ENCODE measurements at regions not wholly inside any gene's neighbourhood (a gene's known extent, or its start where the extent isn't known, plus 50 kb on each side); places are given as distances from the start of the nearest gene placed in this dataset.
A peak's percentile ranks its signal among the peaks of the same experiment; 100 is the strongest.
"Not testable (repeated sequence)": the region's sequence is repeated elsewhere in the genome, so short reads cannot be mapped to it uniquely, and the experiment has no call there.

DNA sequence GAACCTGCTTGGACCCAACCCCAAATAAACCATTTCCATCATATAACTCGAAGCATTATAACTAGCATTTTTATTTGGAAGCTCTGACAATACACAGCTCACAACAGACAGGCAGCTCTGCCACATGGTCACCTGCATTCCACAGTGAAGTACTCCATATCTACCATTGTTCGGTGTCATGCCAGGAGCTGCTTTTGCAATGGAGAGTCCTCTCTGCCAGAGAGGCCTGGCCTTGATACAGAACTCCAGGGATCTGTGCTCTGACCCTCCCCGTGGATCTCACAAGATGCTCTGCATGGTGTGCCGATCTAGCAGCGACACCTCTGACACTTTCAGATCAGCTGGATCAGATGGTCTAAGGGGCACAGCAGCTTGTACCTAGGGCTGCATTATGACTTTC lies 109.6 kb downstream of the SYF2 start:
- H3K9me3 ChIP-seq (ENCODE audit: control insufficient read depth in 2 of 3, low read length in 3 of 3) = no peaks in the 10 kb centered on the region
- ATAC-seq (no peak), DNase-seq (no peak)
- no peak overlapping the region for H3K4me3 ChIP-seq (ENCODE audit: low read length)
- Mint-ChIP-seq H3K27me3 (peaks cover 0 to 10% (median 0%) of the 10 kb centered on the region in 5 donors), H3K27ac (no peak overlapping the region), H3K4me3 (no peak overlapping the region), H3K4me1 (peaks cover 8 to 23% (median 21%) of the 10 kb centered on the region in 7 donors), H3K36me3 (no peaks in the 10 kb centered on the region), H3K9me3 (peaks cover 0 to 5% (median 0%) of the 10 kb centered on the region in 11 donors)
- no peaks in the 10 kb centered on the region for H3K36me3 ChIP-seq (ENCODE audit: control insufficient read depth in 2 of 3, insufficient read depth in 3 of 3, low read length in 3 of 3)
- intact Hi-C loops (cut with micrococcal nuclease) = no loop called here
- no peaks in the 10 kb centered on the region for H3K27me3 ChIP-seq (ENCODE audit: control insufficient read depth in 2 of 2, insufficient read depth in 2 of 2, low read length in 2 of 2)
- no peak overlapping the region for H3K27ac ChIP-seq (ENCODE audit: low read depth, low read length)
- CTCF ChIA-PET = no interaction called here
- POLR2A ChIA-PET = interaction anchor here (0.6 kb wide), 1 partner anchor 13 kb away, joined by 8 read pairs; no protein-coding TSS in a partner anchor
- H3K4me1 ChIP-seq (ENCODE audit: control insufficient read depth in 2 of 2, insufficient read depth in 2 of 2, low read length in 2 of 2) = peaks cover 8 to 14% of the 10 kb centered on the region in 2 donors

DNA sequence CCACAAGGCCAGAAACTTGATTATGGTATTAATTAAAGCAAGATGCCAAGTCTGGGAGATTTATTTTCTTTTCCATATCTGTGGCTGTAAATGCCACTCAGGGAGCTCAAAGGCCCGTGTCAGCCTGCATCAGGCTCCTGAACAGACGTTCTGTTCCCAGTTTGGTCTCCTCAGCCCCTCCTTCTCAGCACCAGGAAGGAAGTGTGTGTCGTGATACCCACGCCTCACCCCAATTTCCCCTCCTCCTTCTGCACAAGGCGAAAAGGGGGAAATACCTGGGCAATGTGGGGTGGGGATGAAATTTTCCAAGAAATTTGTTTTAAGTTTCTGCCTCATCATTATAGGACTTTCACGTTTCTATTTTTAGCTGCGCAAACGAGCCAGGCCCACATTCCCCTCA lies 112.0 kb downstream of the SYF2 start:
- no peaks in the 10 kb centered on the region for H3K9me3 ChIP-seq (ENCODE audit: control insufficient read depth in 2 of 3, low read length in 3 of 3)
- H3K4me1 ChIP-seq (ENCODE audit: control insufficient read depth in 2 of 2, insufficient read depth in 2 of 2, low read length in 2 of 2) = peaks cover 8 to 14% of the 10 kb centered on the region in 2 donors
- Mint-ChIP-seq H3K9me3 (peaks cover 0 to 1% (median 0%) of the 10 kb centered on the region in 11 donors), H3K36me3 (no peaks in the 10 kb centered on the region), H3K4me1 (peaks cover 8 to 23% (median 21%) of the 10 kb centered on the region in 7 donors), H3K27ac (peak overlapping the region in 2 of 9 donors; percentile 33 to 51), H3K4me3 (peak overlapping the region in 4 of 10 donors; percentile 19 to 45 (median 32)), H3K27me3 (peaks cover 0 to 9% (median under 1%) of the 10 kb centered on the region in 5 donors)
- CTCF ChIA-PET = interaction anchor here (1.0 kb wide), 1 partner anchor 19 kb away, joined by 3 read pairs; no protein-coding TSS in a partner anchor
- DNase-seq = no peak
- no peak overlapping the region for H3K4me3 ChIP-seq (ENCODE audit: low read length)
- ATAC-seq = no peak
- H3K27me3 ChIP-seq (ENCODE audit: control insufficient read depth in 2 of 2, insufficient read depth in 2 of 2, low read length in 2 of 2) = no peaks in the 10 kb centered on the region
- no peaks in the 10 kb centered on the region for H3K36me3 ChIP-seq (ENCODE audit: control insufficient read depth in 2 of 3, insufficient read depth in 3 of 3, low read length in 3 of 3)
- intact Hi-C loops (cut with micrococcal nuclease) = no loop called here
- POLR2A ChIA-PET = no interaction called here
- no peak overlapping the region for H3K27ac ChIP-seq (ENCODE audit: low read depth, low read length)

DNA sequence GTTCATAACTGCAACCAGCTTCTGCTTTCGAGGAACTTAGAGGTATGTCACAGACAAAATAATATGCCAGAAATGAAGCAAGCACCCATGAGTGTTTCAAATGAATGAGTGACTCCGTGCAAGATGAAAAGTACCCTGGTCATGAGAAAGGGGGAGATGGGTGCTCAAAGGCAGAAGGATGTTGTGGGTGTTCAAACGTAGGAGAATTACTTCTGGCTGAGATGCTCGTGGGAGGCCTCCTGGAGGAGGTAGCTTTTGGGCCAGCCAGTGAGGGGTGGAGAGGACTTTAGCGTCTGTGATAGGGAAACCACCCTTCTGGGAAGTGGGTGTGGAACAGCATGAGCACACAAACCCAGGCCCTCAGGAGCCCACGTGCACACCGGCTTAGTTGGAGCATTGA lies 113.8 kb downstream of the SYF2 start:
- Histone ChIP-seq H3K4me3 (ENCODE audit: low read length) (no peak overlapping the region), H3K27ac (ENCODE audit: low read depth, low read length) (no peak overlapping the region), H3K4me1 (ENCODE audit: control insufficient read depth in 2 of 2, insufficient read depth in 2 of 2, low read length in 2 of 2) (peaks cover 8 to 14% of the 10 kb centered on the region in 2 donors), H3K27me3 (ENCODE audit: control insufficient read depth in 2 of 2, insufficient read depth in 2 of 2, low read length in 2 of 2) (no peaks in the 10 kb centered on the region), H3K9me3 (ENCODE audit: control insufficient read depth in 2 of 3, low read length in 3 of 3) (no peaks in the 10 kb centered on the region), H3K36me3 (ENCODE audit: control insufficient read depth in 2 of 3, insufficient read depth in 3 of 3, low read length in 3 of 3) (no peaks in the 10 kb centered on the region)
- H3K4me3 Mint-ChIP-seq = peak overlapping the region in 1 of 10 donors; percentile 31
- ChIA-PET CTCF (no interaction called here), POLR2A (no interaction called here)
- peaks cover 0 to 1% (median 0%) of the 10 kb centered on the region in 11 donors for H3K9me3 Mint-ChIP-seq
- peak in 1 of 9 donors; percentile 36 for DNase-seq
- intact Hi-C loops (cut with micrococcal nuclease) = no loop called here
- ATAC-seq = peak; percentile 37
- peak overlapping the region in 3 of 9 donors; percentile 2 to 40 (median 5) for H3K27ac Mint-ChIP-seq
- H3K4me1 Mint-ChIP-seq = peaks cover 8 to 23% (median 21%) of the 10 kb centered on the region in 7 donors
- peaks cover 0 to 18% (median 7%) of the 10 kb centered on the region in 5 donors for H3K27me3 Mint-ChIP-seq
- H3K36me3 Mint-ChIP-seq = no peaks in the 10 kb centered on the region

DNA sequence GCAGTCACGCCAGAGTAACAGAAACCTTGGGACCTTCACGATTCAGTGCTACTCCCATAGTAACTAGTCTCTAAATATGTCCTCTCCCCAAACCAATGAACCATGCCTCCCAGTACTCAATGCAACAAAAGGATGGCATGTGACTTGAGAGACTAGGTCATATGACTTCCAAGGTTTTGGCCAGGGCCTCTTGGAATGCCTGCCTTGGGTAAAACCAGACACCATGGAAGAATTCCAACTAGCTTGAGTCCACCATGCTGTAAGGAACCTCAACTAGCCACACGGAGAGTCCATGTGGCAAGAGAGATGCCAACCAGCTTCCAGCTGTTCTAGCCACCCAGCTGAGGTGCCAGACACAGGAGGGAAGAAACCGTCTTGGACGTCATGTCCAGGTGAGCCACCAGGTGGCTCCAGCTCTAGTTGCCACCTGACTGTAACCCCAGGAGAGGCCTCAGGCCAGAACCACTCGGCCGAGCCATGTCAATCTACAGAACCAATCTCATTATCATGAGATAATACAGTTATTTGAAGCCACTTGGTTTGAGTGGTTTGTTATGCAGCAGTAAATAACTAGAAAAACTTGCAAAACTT lies 115.0 kb downstream of the SYF2 start:
- Histone ChIP-seq H3K9me3 (ENCODE audit: control insufficient read depth in 2 of 3, low read length in 3 of 3) (no peaks in the 10 kb centered on the region), H3K4me3 (ENCODE audit: low read length) (no peak overlapping the region), H3K4me1 (ENCODE audit: control insufficient read depth in 2 of 2, insufficient read depth in 2 of 2, low read length in 2 of 2) (peaks cover 8 to 14% of the 10 kb centered on the region in 2 donors), H3K27me3 (ENCODE audit: control insufficient read depth in 2 of 2, insufficient read depth in 2 of 2, low read length in 2 of 2) (no peaks in the 10 kb centered on the region), H3K27ac (ENCODE audit: low read depth, low read length) (no peak overlapping the region), H3K36me3 (ENCODE audit: control insufficient read depth in 2 of 3, insufficient read depth in 3 of 3, low read length in 3 of 3) (no peaks in the 10 kb centered on the region)
- DNase-seq (no peak), ATAC-seq (no peak)
- H3K9me3 Mint-ChIP-seq = peaks cover 0 to 3% (median 0%) of the 10 kb centered on the region in 11 donors
- POLR2A ChIA-PET = no interaction called here
- H3K4me1 Mint-ChIP-seq = peaks cover 8 to 23% (median 21%) of the 10 kb centered on the region in 7 donors
- CTCF ChIA-PET = interaction anchor here (0.6 kb wide), 1 partner anchor 190 kb away, joined by 7 read pairs; no protein-coding TSS in a partner anchor
- intact Hi-C loops (cut with micrococcal nuclease) = no loop called here
- no peaks in the 10 kb centered on the region for H3K36me3 Mint-ChIP-seq
- H3K27me3 Mint-ChIP-seq = peaks cover 0 to 20% (median 7%) of the 10 kb centered on the region in 5 donors
- no peak overlapping the region for H3K27ac Mint-ChIP-seq
- H3K4me3 Mint-ChIP-seq = no peak overlapping the region

DNA sequence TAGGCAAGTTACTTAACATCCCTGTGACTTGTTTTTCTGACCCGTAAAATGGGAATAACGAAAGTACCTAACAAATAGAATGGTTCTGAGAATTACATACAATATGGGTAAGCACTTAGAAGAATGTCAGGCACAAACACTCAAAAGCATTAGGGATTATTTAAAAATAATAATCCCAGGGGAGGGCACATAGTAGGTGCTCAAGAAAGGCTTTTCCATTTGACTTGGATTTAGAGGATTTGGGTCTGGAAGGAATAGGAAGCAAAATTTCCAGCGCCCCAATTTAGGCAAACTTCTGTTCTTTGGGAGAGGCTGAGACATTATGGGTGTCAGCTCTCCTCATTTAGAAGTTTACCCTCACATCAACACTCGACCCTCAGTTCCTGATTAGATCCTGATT lies 115.5 kb downstream of the SYF2 start:
- no peak for DNase-seq
- Mint-ChIP-seq H3K9me3 (peaks cover 0 to 3% (median 0%) of the 10 kb centered on the region in 11 donors), H3K27me3 (peaks cover 0 to 20% (median 7%) of the 10 kb centered on the region in 5 donors), H3K36me3 (no peaks in the 10 kb centered on the region), H3K4me1 (peaks cover 8 to 23% (median 21%) of the 10 kb centered on the region in 7 donors), H3K27ac (no peak overlapping the region), H3K4me3 (no peak overlapping the region)
- Histone ChIP-seq H3K4me3 (ENCODE audit: low read length) (no peak overlapping the region), H3K27me3 (ENCODE audit: control insufficient read depth in 2 of 2, insufficient read depth in 2 of 2, low read length in 2 of 2) (no peaks in the 10 kb centered on the region), H3K27ac (ENCODE audit: low read depth, low read length) (no peak overlapping the region), H3K9me3 (ENCODE audit: control insufficient read depth in 2 of 3, low read length in 3 of 3) (no peaks in the 10 kb centered on the region), H3K4me1 (ENCODE audit: control insufficient read depth in 2 of 2, insufficient read depth in 2 of 2, low read length in 2 of 2) (peaks cover 8 to 14% of the 10 kb centered on the region in 2 donors), H3K36me3 (ENCODE audit: control insufficient read depth in 2 of 3, insufficient read depth in 3 of 3, low read length in 3 of 3) (no peaks in the 10 kb centered on the region)
- POLR2A ChIA-PET = no interaction called here
- intact Hi-C loops (cut with micrococcal nuclease) = no loop called here
- ATAC-seq = no peak
- CTCF ChIA-PET = no interaction called here

DNA sequence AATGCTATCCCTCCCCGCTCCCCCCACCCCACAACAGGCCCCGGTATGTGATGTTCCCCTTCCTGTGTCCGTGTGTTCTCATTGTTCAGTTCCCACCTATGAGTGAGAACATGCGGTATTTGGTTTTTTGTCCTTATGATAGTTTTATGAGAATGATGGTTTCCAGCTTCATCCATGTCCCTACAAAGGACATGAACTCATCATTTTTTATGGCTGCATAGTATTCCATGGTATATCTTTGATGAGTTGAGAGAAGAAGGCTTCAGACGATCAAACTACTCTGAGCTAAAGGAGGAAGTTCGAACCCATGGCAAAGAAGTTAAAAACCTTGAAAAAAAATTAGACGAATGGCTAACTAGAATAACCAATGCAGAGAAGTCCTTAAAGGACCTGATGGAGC lies 116.2 kb downstream of the SYF2 start:
- POLR2A ChIA-PET; ATAC-seq; DNase-seq; H3K36me3 Mint-ChIP-seq; H3K9me3 Mint-ChIP-seq; H3K4me3 ChIP-seq (ENCODE audit: low read length); H3K27ac Mint-ChIP-seq; H3K4me3 Mint-ChIP-seq; CTCF ChIA-PET; H3K27me3 ChIP-seq (ENCODE audit: control insufficient read depth in 2 of 2, insufficient read depth in 2 of 2, low read length in 2 of 2); H3K9me3 ChIP-seq (ENCODE audit: control insufficient read depth in 2 of 3, low read length in 3 of 3); H3K27ac ChIP-seq (ENCODE audit: low read depth, low read length); H3K36me3 ChIP-seq (ENCODE audit: control insufficient read depth in 2 of 3, insufficient read depth in 3 of 3, low read length in 3 of 3); intact Hi-C loops (cut with micrococcal nuclease): not testable (repeated sequence)
- H3K27me3 Mint-ChIP-seq = peaks cover 0 to 20% (median 7%) of the 10 kb centered on the region in 5 donors
- peaks cover 8 to 23% (median 21%) of the 10 kb centered on the region in 7 donors for H3K4me1 Mint-ChIP-seq
- H3K4me1 ChIP-seq (ENCODE audit: control insufficient read depth in 2 of 2, insufficient read depth in 2 of 2, low read length in 2 of 2) = peaks cover 8 to 14% of the 10 kb centered on the region in 2 donors

DNA sequence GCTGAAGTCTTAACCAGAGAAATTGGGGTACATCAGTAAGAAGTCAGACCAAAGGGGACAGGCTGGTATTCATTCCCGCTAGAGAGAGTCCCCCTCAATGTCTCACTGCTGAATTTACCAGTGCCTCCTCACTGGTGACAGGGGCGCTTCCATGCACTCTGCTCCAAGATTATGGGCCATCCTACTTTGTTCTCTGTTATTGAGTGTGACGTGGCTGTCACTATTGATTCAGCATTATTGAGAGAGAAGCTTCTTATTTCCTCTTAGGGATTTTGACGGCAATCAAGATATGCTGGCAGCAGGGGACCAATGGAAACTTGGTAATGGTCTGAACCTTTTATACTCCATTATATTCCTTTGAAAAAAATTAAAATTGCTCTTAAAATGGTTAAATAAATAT lies 118.6 kb downstream of the SYF2 start:
- Histone ChIP-seq H3K27me3 (ENCODE audit: control insufficient read depth in 2 of 2, insufficient read depth in 2 of 2, low read length in 2 of 2) (no peaks in the 10 kb centered on the region), H3K27ac (ENCODE audit: low read depth, low read length) (no peak overlapping the region), H3K36me3 (ENCODE audit: control insufficient read depth in 2 of 3, insufficient read depth in 3 of 3, low read length in 3 of 3) (no peaks in the 10 kb centered on the region), H3K4me3 (ENCODE audit: low read length) (no peak overlapping the region), H3K9me3 (ENCODE audit: control insufficient read depth in 2 of 3, low read length in 3 of 3) (peaks cover 6 to 18% (median 7%) of the 10 kb centered on the region in 3 experiments), H3K4me1 (ENCODE audit: control insufficient read depth in 2 of 2, insufficient read depth in 2 of 2, low read length in 2 of 2) (peaks cover 0 to 6% of the 10 kb centered on the region in 2 donors)
- DNase-seq (no peak), ATAC-seq (no peak)
- peaks cover 0 to 20% (median 7%) of the 10 kb centered on the region in 5 donors for H3K27me3 Mint-ChIP-seq
- ChIA-PET CTCF (interaction anchor here (0.5 kb wide), 1 partner anchor 1374 kb away, joined by 4 read pairs; no protein-coding TSS in a partner anchor), POLR2A (no interaction called here)
- intact Hi-C loops (cut with micrococcal nuclease) = no loop called here
- peaks cover 0 to 13% (median 8%) of the 10 kb centered on the region in 5 donors for H3K36me3 Mint-ChIP-seq
- H3K9me3 Mint-ChIP-seq = peaks cover 0 to 19% (median 10%) of the 10 kb centered on the region in 11 donors
- no peak overlapping the region for H3K4me3 Mint-ChIP-seq
- peaks cover 7 to 22% (median 16%) of the 10 kb centered on the region in 7 donors for H3K4me1 Mint-ChIP-seq
- H3K27ac Mint-ChIP-seq = no peak overlapping the region
